ENCODE measurements at regions not wholly inside any gene's neighbourhood (a gene's known extent, or its start where the extent isn't known, plus 50 kb on each side); places are given as distances from the start of the nearest gene placed in this dataset.

DNA sequence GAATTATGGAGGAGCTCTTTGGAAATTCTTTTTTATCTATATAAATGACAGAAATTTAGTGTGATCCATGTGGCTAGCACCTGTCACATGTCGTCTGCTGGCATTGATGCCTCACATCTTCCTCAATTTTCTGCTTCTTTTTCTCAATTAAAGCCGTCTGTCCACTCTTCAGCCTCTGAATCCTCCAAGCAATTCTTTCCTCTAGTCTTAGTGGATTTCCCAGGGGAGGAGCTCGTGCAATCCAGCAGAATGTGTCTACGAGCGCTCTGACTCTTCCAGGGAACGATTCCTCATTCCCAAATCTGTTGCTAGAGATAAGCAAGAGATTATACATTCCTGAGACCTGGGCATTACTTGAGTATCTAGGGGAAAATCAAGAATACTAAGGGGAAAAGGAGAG lies 176.6 kb downstream of the EMP1 start:
- TF ChIP-seq CTCF (IDR thresholded peaks at IDR 0.05; ENCODE audit: low read length), result no peak
- no peak for TF ChIP-seq EZH2 (IDR thresholded peaks at IDR 0.05; ENCODE audit: borderline replicate concordance, low read length)

Measured in OCI-LY1 (cell line).